Mucosa of descending colon (tissue), 3 donors: ENCODE measurements at regions not wholly inside any gene's neighbourhood (a gene's known extent, or its start where the extent isn't known, plus 50 kb on each side); places are given as distances from the start of the nearest gene placed in this dataset.

Source experiments
- ATAC-seq: fragments of 200-7000 bp; cut with Tn5 transposase; one replicate; pipeline ENCODE4 v1.9.1; 2020; ENCODE audit warnings: mild to moderate bottlenecking, moderate library complexity
- DNase-seq, 3 donors: peaks; one replicate each; pipeline ENCODE4 v3.0.0-alpha.2; 2020
- H3K36me3 ChIP-seq: fragments of 200-600 bp; one replicate; pipeline ENCODE4 v1.8.0; 2021; ENCODE audit warnings: low read depth, mild to moderate bottlenecking
- H3K4me1 ChIP-seq: fragments of 200-600 bp; one replicate; pipeline ENCODE4 v1.8.0; 2021; ENCODE audit warnings: low read depth, mild to moderate bottlenecking
- H3K4me3 ChIP-seq: fragments of 200-600 bp; one replicate; pipeline ENCODE4 v1.8.0; 2021; ENCODE audit warnings: mild to moderate bottlenecking
- H3K9me3 ChIP-seq: fragments of 200-600 bp; one replicate; pipeline ENCODE4 v1.8.0; 2021; ENCODE audit warnings: mild to moderate bottlenecking
- intact Hi-C, 2 donors: fragments of 100-400 bp; cut with DNase I in 1 of 2; cut with micrococcal nuclease in 1 of 2; formaldehyde crosslinking; loops; one replicate each; pipeline versions ENCODE4 v1.11.0 to v1.11.1; 2022; cut with DNase I, micrococcal nuclease
- TF ChIP-seq, protein P1 (sequence below): fragments of 200-600 bp; IDR thresholded peaks from one replicate; pipeline ENCODE4 v1.8.0; 2022; ENCODE audit warnings: antibody characterized with exemption, mild to moderate bottlenecking
- donor health status: DM: no; HTN: no; CAD: no; lungs with moderate emphysema.
- donor health status: DM: no; HTN: no; CAD: no.
- donor health status: DM: no; HTN: yes; CAD: no.

DNA sequence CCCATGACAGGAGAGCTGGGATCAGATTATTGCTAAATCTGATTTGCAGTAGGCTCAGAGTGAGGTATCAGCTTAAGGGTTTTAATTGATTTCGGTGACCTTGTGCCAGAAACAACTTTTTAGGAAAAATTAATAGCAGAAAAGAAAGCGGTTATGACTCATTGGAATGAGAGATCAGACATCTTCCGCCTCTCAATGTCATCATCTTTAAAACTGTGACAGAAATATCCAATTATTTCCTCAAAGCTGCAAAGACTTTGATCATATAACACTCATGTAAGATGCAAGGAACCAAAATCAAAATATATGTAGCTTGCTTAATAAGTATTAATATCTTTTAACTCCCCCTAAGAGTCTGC is 190.1 kb upstream of the FOXF1 start:
- no peak for ATAC-seq

DNA sequence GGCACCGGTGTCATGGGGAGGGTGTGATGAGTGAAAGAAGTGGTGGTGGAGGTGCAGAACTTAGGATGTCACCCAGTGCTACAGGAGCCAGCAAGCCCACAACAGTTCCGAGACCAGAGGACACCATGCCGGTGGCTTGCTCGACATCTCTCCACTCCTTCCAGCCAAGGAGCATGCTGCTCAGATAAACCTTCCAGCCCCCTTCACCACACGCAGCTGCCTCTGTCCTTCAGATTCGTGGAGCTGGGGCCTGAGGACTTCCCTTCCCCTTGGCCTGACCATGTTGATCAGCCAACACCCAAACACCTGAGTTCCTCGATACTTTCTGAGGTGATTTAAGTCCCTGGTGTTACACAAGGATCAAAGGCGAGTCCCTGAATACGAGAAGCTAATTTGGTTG is 188.8 kb upstream of the FOXF1 start:
- Histone ChIP-seq H3K9me3 (no peaks in the 10 kb centered on the region), H3K4me3 (no peak overlapping the region), H3K4me1 (no peaks in the 10 kb centered on the region), H3K36me3 (no peaks in the 10 kb centered on the region)
- intact Hi-C loops: no loop called here
- TF ChIP-seq, protein P1, sequence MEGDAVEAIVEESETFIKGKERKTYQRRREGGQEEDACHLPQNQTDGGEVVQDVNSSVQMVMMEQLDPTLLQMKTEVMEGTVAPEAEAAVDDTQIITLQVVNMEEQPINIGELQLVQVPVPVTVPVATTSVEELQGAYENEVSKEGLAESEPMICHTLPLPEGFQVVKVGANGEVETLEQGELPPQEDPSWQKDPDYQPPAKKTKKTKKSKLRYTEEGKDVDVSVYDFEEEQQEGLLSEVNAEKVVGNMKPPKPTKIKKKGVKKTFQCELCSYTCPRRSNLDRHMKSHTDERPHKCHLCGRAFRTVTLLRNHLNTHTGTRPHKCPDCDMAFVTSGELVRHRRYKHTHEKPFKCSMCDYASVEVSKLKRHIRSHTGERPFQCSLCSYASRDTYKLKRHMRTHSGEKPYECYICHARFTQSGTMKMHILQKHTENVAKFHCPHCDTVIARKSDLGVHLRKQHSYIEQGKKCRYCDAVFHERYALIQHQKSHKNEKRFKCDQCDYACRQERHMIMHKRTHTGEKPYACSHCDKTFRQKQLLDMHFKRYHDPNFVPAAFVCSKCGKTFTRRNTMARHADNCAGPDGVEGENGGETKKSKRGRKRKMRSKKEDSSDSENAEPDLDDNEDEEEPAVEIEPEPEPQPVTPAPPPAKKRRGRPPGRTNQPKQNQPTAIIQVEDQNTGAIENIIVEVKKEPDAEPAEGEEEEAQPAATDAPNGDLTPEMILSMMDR: no peak
- ATAC-seq (no peak), DNase-seq (no peak)

More for the DNA sequence above, 190.1 kb upstream of the FOXF1 start:
- DNase-seq: no peak
- Histone ChIP-seq H3K36me3 (no peaks in the 10 kb centered on the region), H3K4me1 (no peaks in the 10 kb centered on the region), H3K9me3 (no peaks in the 10 kb centered on the region), H3K4me3 (no peak overlapping the region)
- TF ChIP-seq, protein P1: no peak
- intact Hi-C loops: no loop called here

DNA sequence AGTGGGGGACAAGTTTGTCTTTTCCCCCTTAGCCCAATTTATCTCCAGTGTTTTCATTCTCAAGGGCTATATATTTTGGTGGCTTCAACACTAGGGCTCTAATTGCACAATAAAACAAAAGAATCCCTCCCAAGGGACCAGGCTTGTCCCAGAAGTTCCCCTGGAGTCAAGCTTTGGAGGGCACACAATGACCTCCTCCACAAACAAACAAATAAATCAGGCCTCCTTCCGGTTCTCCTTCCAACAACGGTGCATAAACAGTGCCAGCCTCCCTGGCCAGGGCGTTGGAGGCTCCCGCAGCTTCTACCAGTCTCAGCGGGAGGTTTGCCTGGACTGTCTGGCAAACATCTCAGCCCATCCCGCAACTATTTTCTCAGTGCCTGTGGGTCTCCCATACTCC is 188.0 kb upstream of the FOXF1 start:
- DNase-seq (no peak), ATAC-seq (no peak)
- Histone ChIP-seq H3K4me1 (no peaks in the 10 kb centered on the region), H3K9me3 (no peaks in the 10 kb centered on the region), H3K36me3 (no peaks in the 10 kb centered on the region), H3K4me3 (no peak overlapping the region)
- intact Hi-C loops: no loop called here
- TF ChIP-seq, protein P1: no peak

DNA sequence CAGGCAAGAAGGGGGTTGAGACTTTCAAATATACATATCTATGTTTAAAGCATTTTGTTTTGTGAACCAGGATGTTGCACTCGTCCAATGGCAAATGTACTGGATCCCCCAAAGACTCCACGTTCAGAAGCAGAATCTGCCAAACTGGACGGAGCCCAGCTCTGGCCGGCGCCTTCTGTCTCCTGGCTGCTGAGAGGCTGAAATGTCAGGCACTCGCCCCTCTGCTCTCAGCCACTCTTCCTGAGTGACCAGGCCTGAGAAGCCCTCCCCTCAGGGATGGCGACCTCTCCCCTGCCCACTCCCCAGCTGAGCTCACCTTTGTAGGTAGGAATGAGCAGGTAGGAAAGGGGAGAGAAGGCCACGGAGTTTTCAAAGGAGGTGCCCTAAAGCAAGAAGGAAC is 187.5 kb upstream of the FOXF1 start:
- no peaks in the 10 kb centered on the region for H3K36me3 ChIP-seq
- no peak overlapping the region for H3K4me3 ChIP-seq
- no peaks in the 10 kb centered on the region for H3K9me3 ChIP-seq
- DNase-seq (no peak), ATAC-seq (no peak)
- TF ChIP-seq, protein P1: no peak
- intact Hi-C loops: no loop called here
- H3K4me1 ChIP-seq: no peaks in the 10 kb centered on the region

DNA sequence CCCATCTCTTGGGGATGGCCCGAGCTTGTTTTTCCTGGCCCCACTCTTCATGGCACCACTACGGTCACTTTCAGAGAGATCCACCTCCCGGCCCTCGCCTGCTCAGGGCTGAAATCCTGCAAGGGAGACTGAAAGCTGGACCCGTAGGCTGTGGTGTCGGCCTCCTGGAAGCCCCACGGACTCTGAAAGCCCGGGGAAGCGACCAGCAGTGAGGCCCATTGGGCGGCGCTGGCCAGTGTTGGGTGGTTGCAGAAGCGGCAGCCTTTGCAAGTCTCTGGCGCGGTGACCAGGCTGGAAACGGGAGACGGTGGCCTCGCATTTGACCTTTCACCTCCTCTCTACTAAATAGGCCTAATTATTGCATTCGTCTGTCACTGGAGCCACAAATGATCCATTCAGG is 186.0 kb upstream of the FOXF1 start:
- intact Hi-C loops: no loop called here
- DNase-seq (no peak), ATAC-seq (no peak)
- Histone ChIP-seq H3K4me3 (no peak overlapping the region), H3K9me3 (no peaks in the 10 kb centered on the region), H3K36me3 (no peaks in the 10 kb centered on the region), H3K4me1 (no peaks in the 10 kb centered on the region)
- TF ChIP-seq, protein P1: no peak

DNA sequence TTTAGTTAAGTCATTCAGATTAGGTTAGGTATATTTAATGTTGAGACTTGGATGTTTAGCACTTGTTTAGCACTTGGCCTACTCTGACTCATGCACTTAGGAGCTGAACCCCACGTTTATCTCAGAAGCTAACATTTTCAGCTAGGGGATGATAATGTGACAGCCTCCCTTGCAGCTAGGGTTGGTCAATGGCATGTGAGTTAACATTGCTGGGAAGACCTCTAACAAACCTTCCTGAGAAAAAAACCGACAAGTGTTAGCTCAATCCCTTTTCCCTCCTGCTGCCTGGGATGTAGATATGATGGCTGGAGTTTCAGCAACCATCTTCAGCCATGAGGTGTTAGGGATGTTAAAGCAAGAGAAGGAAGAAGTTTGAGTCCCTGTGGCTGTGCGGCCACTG is 185.0 kb upstream of the FOXF1 start:
- intact Hi-C loops: no loop called here
- Histone ChIP-seq H3K4me1 (no peaks in the 10 kb centered on the region), H3K9me3 (no peaks in the 10 kb centered on the region), H3K4me3 (no peak overlapping the region), H3K36me3 (no peaks in the 10 kb centered on the region)
- no peak for DNase-seq
- TF ChIP-seq, protein P1: no peak
- ATAC-seq: no peak
